GM18517 (cell line): ENCODE measurements at regions not wholly inside any gene's neighbourhood (a gene's known extent, or its start where the extent isn't known, plus 50 kb on each side); places are given as distances from the start of the nearest gene placed in this dataset.
"Not testable (repeated sequence)": the region's sequence is repeated elsewhere in the genome, so short reads cannot be mapped to it uniquely, and the experiment has no call there.

Source experiments
- ATAC-seq: cut with Tn5 transposase; IDR thresholded peaks from one replicate; pipeline ENCODE4 v1.9.1; 2021; ENCODE audit warnings: mild to moderate bottlenecking, moderate library complexity; ENCODE audit not compliant: unreplicated experiment

- ATAC-seq = no peak
Measured at GRCh38 chr1:101522486-101522885, 285.7 kb downstream of the S1PR1 start.

- no peak for ATAC-seq
Measured at GRCh38 chr1:101526813-101527212, 290.0 kb downstream of the S1PR1 start.

GRCh38 chr1:101532377-101532776, 295.6 kb downstream of the S1PR1 start:
- ATAC-seq = no peak

GRCh38 chr1:101540161-101540560, 303.3 kb downstream of the S1PR1 start:
- ATAC-seq = no peak

GRCh38 chr1:101546885-101547284, 310.1 kb downstream of the S1PR1 start:
- no peak for ATAC-seq

- ATAC-seq = no peak
Measured at GRCh38 chr1:101547357-101547756, 310.5 kb downstream of the S1PR1 start.

GRCh38 chr1:101548376-101548775, 311.6 kb downstream of the S1PR1 start:
- no peak for ATAC-seq

- no peak for ATAC-seq
Measured at GRCh38 chr1:101550581-101550980, 313.8 kb downstream of the S1PR1 start.

- no peak for ATAC-seq
Measured at GRCh38 chr1:101566883-101567538, 330.2 kb downstream of the S1PR1 start.

- ATAC-seq = peak; percentile 80
Measured at GRCh38 chr1:101567582-101568189, 330.9 kb downstream of the S1PR1 start.

- no peak for ATAC-seq
Measured at GRCh38 chr1:101587741-101588140, 350.9 kb downstream of the S1PR1 start.

GRCh38 chr1:101588677-101589076, 351.9 kb downstream of the S1PR1 start:
- no peak for ATAC-seq

GRCh38 chr1:101592845-101593244, 356.0 kb downstream of the S1PR1 start:
- ATAC-seq = no peak

- no peak for ATAC-seq
Measured at GRCh38 chr1:101595881-101596374, 359.1 kb downstream of the S1PR1 start.

- not testable (repeated sequence) for ATAC-seq
Measured at GRCh38 chr1:101600615-101601014, 363.8 kb downstream of the S1PR1 start.

- no peak for ATAC-seq
Measured at GRCh38 chr1:101603726-101604125, 366.9 kb downstream of the S1PR1 start.

- no peak for ATAC-seq
Measured at GRCh38 chr1:101605878-101606277, 369.1 kb downstream of the S1PR1 start.

- no peak for ATAC-seq
Measured at GRCh38 chr1:101613546-101613945, 376.7 kb downstream of the S1PR1 start.

GRCh38 chr1:101618900-101619299, 377.8 kb downstream of the OLFM3 start:
- no peak for ATAC-seq

GRCh38 chr1:101632548-101633272, 364.0 kb downstream of the OLFM3 start:
- no peak for ATAC-seq

GRCh38 chr1:101645810-101646209, 350.9 kb downstream of the OLFM3 start:
- no peak for ATAC-seq

GRCh38 chr1:101652484-101652883, 344.2 kb downstream of the OLFM3 start:
- ATAC-seq = no peak
